C4-2B (cell line): ENCODE measurements at regions not wholly inside any gene's neighbourhood (a gene's known extent, or its start where the extent isn't known, plus 50 kb on each side); places are given as distances from the start of the nearest gene placed in this dataset.

Experiments
- CTCF ChIP-seq: fragments of 450-650 bp; conservative IDR thresholded peaks from 2 replicates; pipeline ENCODE4 v1.5.1; 2017; ENCODE audit warnings: mild to moderate bottlenecking
- ZFX ChIP-seq: fragments of 450-650 bp; IDR thresholded peaks from 2 replicates; pipeline ENCODE4 v1.6.1; 2017

- TF ChIP-seq CTCF, result no peak
- TF ChIP-seq ZFX, result no peak
These were observed 106.9 kb upstream of the ATL2 start for GRCh38 chr2:38483776-38484501.
